Neural cell (in vitro differentiated cells): ENCODE measurements at regions not wholly inside any gene's neighbourhood (a gene's known extent, or its start where the extent isn't known, plus 50 kb on each side); places are given as distances from the start of the nearest gene placed in this dataset.

Experiments
- H2AFZ ChIP-seq: fragments of 200-600, 300-800 bp; sonication (generic), shearing (Covaris generic); 2 replicates; pipeline ENCODE4 v1.6.0; 2014; ENCODE audit warnings: low read depth, mild to moderate bottlenecking, antibody characterized with exemption, low read length, moderate library complexity
- H3F3A ChIP-seq: fragments of 200-600 bp; shearing (Covaris generic); 2 replicates; pipeline ENCODE4 v1.6.1; 2016; ENCODE audit warnings: mild to moderate bottlenecking, moderate library complexity, mixed read lengths, antibody characterized with exemption, low read length; ENCODE audit not compliant: insufficient read depth, poor library complexity, severe bottlenecking
- H3K27ac ChIP-seq: fragments of 200-600, 300-800 bp; sonication (generic), shearing (Covaris generic); 2 replicates; pipeline ENCODE4 v1.5.1; 2014; ENCODE audit warnings: mild to moderate bottlenecking, low read length, moderate library complexity
- H3K27me3 ChIP-seq: fragments of 300-800, 200-600 bp; sonication (generic), shearing (Covaris generic); 2 replicates; pipeline ENCODE4 v1.6.0; 2014; ENCODE audit warnings: mild to moderate bottlenecking, low read depth, low read length, moderate library complexity; ENCODE audit not compliant: insufficient read depth
- H3K36me3 ChIP-seq: fragments of 300-800, 200-600 bp; sonication (generic), shearing (Covaris generic); 2 replicates; pipeline ENCODE4 v1.5.1; 2014; ENCODE audit warnings: mild to moderate bottlenecking, antibody characterized with exemption, low read length, moderate library complexity; ENCODE audit not compliant: insufficient read depth
- H3K4me2 ChIP-seq: fragments of 300-800, 200-600 bp; sonication (generic), shearing (Covaris generic); 2 replicates; pipeline ENCODE4 v1.6.0; 2014; ENCODE audit warnings: mild to moderate bottlenecking, low read length
- H3K4me3 ChIP-seq: fragments of 300-800, 200-600 bp; sonication (generic), shearing (Covaris generic); 2 replicates; pipeline ENCODE4 v1.5.1; 2014; ENCODE audit warnings: mild to moderate bottlenecking, low read length, moderate library complexity
- H3K79me2 ChIP-seq: fragments of 200-600 bp; shearing (Covaris generic); replicated peaks from 2 replicates; pipeline ENCODE4 v1.6.0; 2014; ENCODE audit warnings: mild to moderate bottlenecking, low read length, moderate library complexity; ENCODE audit not compliant: insufficient read depth
- H3K9ac ChIP-seq: fragments of 300-800, 200-600 bp; sonication (generic), shearing (Covaris generic); 2 replicates; pipeline ENCODE4 v1.6.1; 2016; ENCODE audit warnings: mild to moderate bottlenecking, low read length, mixed read lengths
- H3K9me2 ChIP-seq: fragments of 200-600 bp; shearing (Covaris generic); 2 replicates; pipeline ENCODE4 v1.6.1; 2016; ENCODE audit warnings: mild to moderate bottlenecking, low read length, mixed read lengths; ENCODE audit not compliant: insufficient read depth
- H3K9me3 ChIP-seq: fragments of 200-600, 300-800 bp; sonication (generic), shearing (Covaris generic); 2 replicates; pipeline ENCODE4 v1.6.1; 2016; ENCODE audit warnings: mild to moderate bottlenecking, mixed run types, low read length, moderate library complexity, mixed read lengths
- H4K20me1 ChIP-seq: fragments of 200-600 bp; shearing (Covaris generic); 2 replicates; pipeline ENCODE4 v1.6.1; 2016; ENCODE audit warnings: mild to moderate bottlenecking, mixed run types; ENCODE audit not compliant: insufficient read depth
- EP300 ChIP-seq: fragments of 450-650 bp; conservative IDR thresholded peaks from 2 replicates; pipeline ENCODE4 v1.6.1; 2014; ENCODE audit warnings: antibody characterized with exemption, mild to moderate bottlenecking, moderate library complexity; ENCODE audit not compliant: poor library complexity, severe bottlenecking
- EZH2 ChIP-seq: fragments of 200-600, 300-800 bp; shearing (Covaris generic), sonication (generic); IDR thresholded peaks from 2 replicates; pipeline ENCODE4 v1.6.1; 2014; ENCODE audit warnings: antibody characterized with exemption, low read length, borderline replicate concordance, mild to moderate bottlenecking; ENCODE audit not compliant: insufficient read depth, poor library complexity, severe bottlenecking
- MXI1 ChIP-seq: fragments of 450-650 bp; conservative IDR thresholded peaks from 2 replicates; pipeline ENCODE4 v1.6.1; 2014; ENCODE audit warnings: antibody characterized with exemption, mild to moderate bottlenecking; ENCODE audit not compliant: poor library complexity, severe bottlenecking
- POLR2AphosphoS5 ChIP-seq: IDR thresholded peaks from 2 replicates; pipeline ENCODE4 v1.6.1; 2012
- RAD21 ChIP-seq: fragments of 450-650 bp; conservative IDR thresholded peaks from 2 replicates; pipeline ENCODE4 v1.6.1; 2014; ENCODE audit warnings: antibody characterized with exemption, mild to moderate bottlenecking, moderate library complexity
- SMC3 ChIP-seq: fragments of 450-650 bp; conservative IDR thresholded peaks from 2 replicates; pipeline ENCODE4 v1.6.1; 2014; ENCODE audit warnings: antibody characterized with exemption, mild to moderate bottlenecking, moderate library complexity; ENCODE audit not compliant: poor library complexity
- TAF1 ChIP-seq: IDR thresholded peaks from 2 replicates; pipeline ENCODE4 v1.6.1; 2012; ENCODE audit warnings: low read depth
- TF ChIP-seq, protein P1 (sequence below): IDR thresholded peaks from 2 replicates; pipeline ENCODE4 v1.6.1; 2012; ENCODE audit warnings: borderline replicate concordance
- TF ChIP-seq, protein P2 (sequence below): fragments of 450-650 bp; IDR thresholded peaks from 2 replicates; pipeline ENCODE4 v1.5.1; 2014; ENCODE audit warnings: antibody characterized with exemption, mild to moderate bottlenecking, moderate library complexity; ENCODE audit not compliant: poor library complexity, severe bottlenecking

DNA sequence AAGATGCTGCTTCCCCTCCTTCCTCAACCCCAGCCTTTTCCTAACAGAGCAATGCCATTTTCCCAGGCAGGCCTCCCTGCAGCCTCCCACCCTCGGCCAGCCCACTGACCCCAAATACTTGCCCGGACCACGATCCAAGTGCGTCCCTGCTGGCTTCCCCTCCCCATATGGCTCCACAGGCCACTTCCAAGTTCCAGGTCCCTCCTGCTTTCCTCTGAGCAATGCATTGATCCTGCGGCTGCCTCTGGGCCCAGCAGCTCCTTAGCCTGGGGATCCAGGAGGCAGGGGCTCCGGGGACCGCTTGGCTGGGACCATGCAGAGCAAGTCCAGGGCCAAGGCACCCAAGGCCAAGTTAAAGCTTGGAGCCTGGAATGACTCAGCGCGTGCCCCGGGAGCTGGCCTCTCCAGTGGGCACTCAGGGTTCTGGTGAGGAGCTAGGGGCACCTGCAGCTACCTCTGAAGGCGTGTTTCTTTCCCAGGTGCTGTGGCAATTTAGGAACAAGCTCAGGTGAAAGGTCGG is 51.9 kb upstream of the ENPP7 start:
- Histone ChIP-seq H3K9me2 (no peaks in the 10 kb centered on the region), H3K4me2 (no peak overlapping the region), H3K9ac (no peak overlapping the region), H3K27me3 (no peaks in the 10 kb centered on the region), H4K20me1 (no peaks in the 10 kb centered on the region), H3K27ac (no peak overlapping the region), H3K9me3 (peaks cover 8% of the 10 kb centered on the region), H3F3A (no peaks in the 10 kb centered on the region), H3K36me3 (no peaks in the 10 kb centered on the region), H3K79me2 (no peaks in the 10 kb centered on the region), H3K4me3 (no peak overlapping the region), H2AFZ (no peak overlapping the region)
- TF ChIP-seq SMC3 (no peak), EZH2 (no peak), EP300 (no peak), POLR2AphosphoS5 (no peak), RAD21 (no peak), MXI1 (no peak), TAF1 (no peak)
- TF ChIP-seq, protein P1, sequence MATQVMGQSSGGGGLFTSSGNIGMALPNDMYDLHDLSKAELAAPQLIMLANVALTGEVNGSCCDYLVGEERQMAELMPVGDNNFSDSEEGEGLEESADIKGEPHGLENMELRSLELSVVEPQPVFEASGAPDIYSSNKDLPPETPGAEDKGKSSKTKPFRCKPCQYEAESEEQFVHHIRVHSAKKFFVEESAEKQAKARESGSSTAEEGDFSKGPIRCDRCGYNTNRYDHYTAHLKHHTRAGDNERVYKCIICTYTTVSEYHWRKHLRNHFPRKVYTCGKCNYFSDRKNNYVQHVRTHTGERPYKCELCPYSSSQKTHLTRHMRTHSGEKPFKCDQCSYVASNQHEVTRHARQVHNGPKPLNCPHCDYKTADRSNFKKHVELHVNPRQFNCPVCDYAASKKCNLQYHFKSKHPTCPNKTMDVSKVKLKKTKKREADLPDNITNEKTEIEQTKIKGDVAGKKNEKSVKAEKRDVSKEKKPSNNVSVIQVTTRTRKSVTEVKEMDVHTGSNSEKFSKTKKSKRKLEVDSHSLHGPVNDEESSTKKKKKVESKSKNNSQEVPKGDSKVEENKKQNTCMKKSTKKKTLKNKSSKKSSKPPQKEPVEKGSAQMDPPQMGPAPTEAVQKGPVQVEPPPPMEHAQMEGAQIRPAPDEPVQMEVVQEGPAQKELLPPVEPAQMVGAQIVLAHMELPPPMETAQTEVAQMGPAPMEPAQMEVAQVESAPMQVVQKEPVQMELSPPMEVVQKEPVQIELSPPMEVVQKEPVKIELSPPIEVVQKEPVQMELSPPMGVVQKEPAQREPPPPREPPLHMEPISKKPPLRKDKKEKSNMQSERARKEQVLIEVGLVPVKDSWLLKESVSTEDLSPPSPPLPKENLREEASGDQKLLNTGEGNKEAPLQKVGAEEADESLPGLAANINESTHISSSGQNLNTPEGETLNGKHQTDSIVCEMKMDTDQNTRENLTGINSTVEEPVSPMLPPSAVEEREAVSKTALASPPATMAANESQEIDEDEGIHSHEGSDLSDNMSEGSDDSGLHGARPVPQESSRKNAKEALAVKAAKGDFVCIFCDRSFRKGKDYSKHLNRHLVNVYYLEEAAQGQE: no peak
- TF ChIP-seq, protein P2, sequence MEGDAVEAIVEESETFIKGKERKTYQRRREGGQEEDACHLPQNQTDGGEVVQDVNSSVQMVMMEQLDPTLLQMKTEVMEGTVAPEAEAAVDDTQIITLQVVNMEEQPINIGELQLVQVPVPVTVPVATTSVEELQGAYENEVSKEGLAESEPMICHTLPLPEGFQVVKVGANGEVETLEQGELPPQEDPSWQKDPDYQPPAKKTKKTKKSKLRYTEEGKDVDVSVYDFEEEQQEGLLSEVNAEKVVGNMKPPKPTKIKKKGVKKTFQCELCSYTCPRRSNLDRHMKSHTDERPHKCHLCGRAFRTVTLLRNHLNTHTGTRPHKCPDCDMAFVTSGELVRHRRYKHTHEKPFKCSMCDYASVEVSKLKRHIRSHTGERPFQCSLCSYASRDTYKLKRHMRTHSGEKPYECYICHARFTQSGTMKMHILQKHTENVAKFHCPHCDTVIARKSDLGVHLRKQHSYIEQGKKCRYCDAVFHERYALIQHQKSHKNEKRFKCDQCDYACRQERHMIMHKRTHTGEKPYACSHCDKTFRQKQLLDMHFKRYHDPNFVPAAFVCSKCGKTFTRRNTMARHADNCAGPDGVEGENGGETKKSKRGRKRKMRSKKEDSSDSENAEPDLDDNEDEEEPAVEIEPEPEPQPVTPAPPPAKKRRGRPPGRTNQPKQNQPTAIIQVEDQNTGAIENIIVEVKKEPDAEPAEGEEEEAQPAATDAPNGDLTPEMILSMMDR: no peak

DNA sequence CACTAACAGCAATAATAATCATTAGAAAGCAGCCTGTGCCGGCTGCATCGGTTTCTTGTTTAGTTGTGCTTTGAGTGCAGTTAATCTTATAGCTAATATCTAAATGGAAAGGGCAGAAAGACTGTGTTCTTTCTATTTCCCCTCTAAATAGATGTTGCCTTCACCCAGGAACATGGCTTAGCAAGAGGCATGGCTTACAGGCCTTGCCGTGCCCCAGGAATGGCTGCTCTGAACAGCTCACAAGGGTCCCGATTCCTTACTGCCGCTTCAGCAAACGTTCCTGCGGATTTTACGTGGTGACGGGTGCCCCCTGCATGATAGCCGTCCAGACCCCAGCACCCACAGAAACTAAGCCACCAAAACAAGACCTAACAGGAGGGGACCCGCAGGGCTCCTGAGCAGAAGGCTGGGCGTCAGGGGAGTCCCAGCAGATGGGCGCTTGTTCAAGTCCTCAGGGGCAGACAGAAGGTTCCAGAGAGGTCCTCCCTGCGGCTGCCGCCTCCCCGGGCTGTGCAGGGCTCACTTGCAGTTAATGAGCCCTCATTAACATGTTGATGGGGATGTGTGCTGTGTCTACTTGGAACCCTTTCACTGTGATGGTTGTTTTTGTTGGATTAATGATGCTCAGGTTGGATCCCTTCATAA is 52.5 kb upstream of the ENPP7 start:
- H3K4me3 ChIP-seq: no peak overlapping the region
- peaks cover 11% of the 10 kb centered on the region for H3K9me3 ChIP-seq
- H3K27ac ChIP-seq: no peak overlapping the region
- H3K9ac ChIP-seq: no peak overlapping the region
- H3K79me2 ChIP-seq: no peaks in the 10 kb centered on the region
- H3K4me2 ChIP-seq: no peak overlapping the region
- no peaks in the 10 kb centered on the region for H3K27me3 ChIP-seq
- no peaks in the 10 kb centered on the region for H3F3A ChIP-seq
- H3K36me3 ChIP-seq: no peaks in the 10 kb centered on the region
- no peaks in the 10 kb centered on the region for H4K20me1 ChIP-seq
- no peak overlapping the region for H2AFZ ChIP-seq
- no peak for TF ChIP-seq EZH2
- TF ChIP-seq SMC3: no peak
- no peak for TF ChIP-seq EP300
- TF ChIP-seq TAF1: no peak
- TF ChIP-seq POLR2AphosphoS5: no peak
- no peak for TF ChIP-seq RAD21
- TF ChIP-seq, protein P1: no peak
- TF ChIP-seq, protein P2: no peak
- no peak for TF ChIP-seq MXI1
- H3K9me2 ChIP-seq: no peaks in the 10 kb centered on the region
